GM18499 (cell line): ENCODE measurements at regions not wholly inside any gene's neighbourhood (a gene's known extent, or its start where the extent isn't known, plus 50 kb on each side); places are given as distances from the start of the nearest gene placed in this dataset.
"Not testable (repeated sequence)": the region's sequence is repeated elsewhere in the genome, so short reads cannot be mapped to it uniquely, and the experiment has no call there.

ENCODE experiments used
- ATAC-seq: cut with Tn5 transposase; IDR thresholded peaks from one replicate; pipeline ENCODE4 v1.9.1; 2021; ENCODE audit warnings: moderate number of reproducible peaks; ENCODE audit not compliant: insufficient read depth, unreplicated experiment

GRCh38 chr6:142631517-142632385 is 313.2 kb downstream of the HIVEP2 start:
- no peak for ATAC-seq

GRCh38 chr6:142633317-142633716 is 311.7 kb downstream of the HIVEP2 start:
- no peak for ATAC-seq

- ATAC-seq: no peak
These were observed 309.8 kb downstream of the HIVEP2 start for GRCh38 chr6:142635130-142635529.

GRCh38 chr6:142637624-142638351 is 307.2 kb downstream of the HIVEP2 start:
- ATAC-seq: no peak

GRCh38 chr6:142642651-142643050 is 302.3 kb downstream of the HIVEP2 start:
- no peak for ATAC-seq

- no peak for ATAC-seq
These were observed 300.1 kb downstream of the HIVEP2 start for GRCh38 chr6:142644866-142645265.

- no peak for ATAC-seq
These were observed 299.3 kb downstream of the HIVEP2 start for GRCh38 chr6:142645663-142646062.

- ATAC-seq: no peak
These were observed 297.4 kb downstream of the HIVEP2 start for GRCh38 chr6:142647449-142648035.

GRCh38 chr6:142648036-142648451 is 296.9 kb downstream of the HIVEP2 start:
- ATAC-seq: no peak

- ATAC-seq: no peak
These were observed 296.4 kb downstream of the HIVEP2 start for GRCh38 chr6:142648526-142648925.

GRCh38 chr6:142649438-142650234 is 295.3 kb downstream of the HIVEP2 start:
- not testable (repeated sequence) for ATAC-seq

GRCh38 chr6:142651384-142651783 is 293.6 kb downstream of the HIVEP2 start:
- ATAC-seq: no peak

GRCh38 chr6:142653710-142654420 is 291.1 kb downstream of the HIVEP2 start:
- ATAC-seq: no peak

GRCh38 chr6:142659661-142660060 is 285.3 kb downstream of the HIVEP2 start:
- ATAC-seq: no peak

GRCh38 chr6:142665393-142665792 is 279.6 kb downstream of the HIVEP2 start:
- ATAC-seq: no peak

GRCh38 chr6:142666599-142667185 is 278.3 kb downstream of the HIVEP2 start:
- no peak for ATAC-seq

- ATAC-seq: no peak
These were observed 275.3 kb downstream of the HIVEP2 start for GRCh38 chr6:142669471-142670351.

GRCh38 chr6:142671791-142672190 is 273.2 kb downstream of the HIVEP2 start:
- no peak for ATAC-seq
